ENCODE measurements at regions not wholly inside any gene's neighbourhood (a gene's known extent, or its start where the extent isn't known, plus 50 kb on each side); places are given as distances from the start of the nearest gene placed in this dataset.

- no peak for DNase-seq
These were observed 402.6 kb downstream of the EIPR1 start for GRCh38 chr2:2974982-2975381.

- no peak for DNase-seq
These were observed 417.0 kb downstream of the EIPR1 start for GRCh38 chr2:2960441-2961133.

- no peak for DNase-seq
These were observed 427.1 kb downstream of the EIPR1 start for GRCh38 chr2:2950403-2950952.

- no peak for DNase-seq
These were observed 430.2 kb downstream of the EIPR1 start for GRCh38 chr2:2947406-2947805.

GRCh38 chr2:2942906-2943305 is 434.7 kb downstream of the EIPR1 start:
- no peak for DNase-seq

GRCh38 chr2:2942225-2942624 is 435.4 kb downstream of the EIPR1 start:
- DNase-seq = no peak

- DNase-seq = no peak
These were observed 436.4 kb downstream of the EIPR1 start for GRCh38 chr2:2941205-2941604.

- no peak for DNase-seq
These were observed 436.9 kb downstream of the EIPR1 start for GRCh38 chr2:2940702-2941101.

GRCh38 chr2:2940061-2940460 is 437.6 kb downstream of the EIPR1 start:
- no peak for DNase-seq

GRCh38 chr2:2939078-2939795 is 438.4 kb downstream of the EIPR1 start:
- DNase-seq = no peak

GRCh38 chr2:2938481-2938880 is 439.1 kb downstream of the EIPR1 start:
- DNase-seq = no peak

- DNase-seq = no peak
These were observed 442.0 kb downstream of the EIPR1 start for GRCh38 chr2:2935445-2936149.

GRCh38 chr2:2933426-2933825 is 444.2 kb downstream of the EIPR1 start:
- DNase-seq = no peak

- DNase-seq = no peak
These were observed 444.8 kb downstream of the EIPR1 start for GRCh38 chr2:2932692-2933305.

- no peak for DNase-seq
These were observed 445.4 kb downstream of the EIPR1 start for GRCh38 chr2:2932189-2932588.

GRCh38 chr2:2931318-2932075 is 446.1 kb downstream of the EIPR1 start:
- no peak for DNase-seq

GRCh38 chr2:2930841-2931240 is 446.8 kb downstream of the EIPR1 start:
- no peak for DNase-seq

- DNase-seq = no peak
These were observed 450.8 kb downstream of the EIPR1 start for GRCh38 chr2:2926858-2927175.

GRCh38 chr2:2926009-2926857 is 451.4 kb downstream of the EIPR1 start:
- no peak for DNase-seq

GRCh38 chr2:2922156-2922555 is 455.5 kb downstream of the EIPR1 start:
- DNase-seq = no peak

- DNase-seq = no peak
These were observed 456.5 kb downstream of the EIPR1 start for GRCh38 chr2:2921011-2921720.

All from bone marrow (tissue), 2 donors.